ENCODE measurements at regions not wholly inside any gene's neighbourhood (a gene's known extent, or its start where the extent isn't known, plus 50 kb on each side); places are given as distances from the start of the nearest gene placed in this dataset.

DNA sequence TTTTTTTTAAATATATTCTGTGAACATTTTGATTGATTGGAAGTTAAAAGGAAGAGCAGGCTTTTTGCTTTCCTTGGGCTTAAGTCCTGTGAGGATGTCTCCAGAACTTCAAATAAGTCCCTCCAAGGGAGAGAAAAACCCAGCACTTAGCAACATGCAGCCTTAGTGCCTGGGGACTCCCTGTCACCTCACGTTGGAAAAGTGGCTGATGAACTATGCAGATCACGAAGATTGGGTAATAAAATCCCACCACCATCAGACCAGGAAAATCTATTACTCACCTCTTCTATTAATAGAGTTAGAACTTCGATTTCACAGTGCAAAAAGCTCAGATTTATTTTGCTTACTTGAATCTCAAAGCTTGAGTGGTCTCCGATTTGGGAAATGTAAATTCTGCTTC lies 507.0 kb downstream of the MAT2B start:
- peaks cover 0 to 2% of the 10 kb centered on the region in 2 donors for H3K27me3 ChIP-seq (ENCODE audit: control insufficient read depth in 2 of 2, insufficient read depth in 2 of 2, low read length in 2 of 2)
- peak overlapping the region; percentile 38 for H2AFZ ChIP-seq (ENCODE audit: insufficient read depth, low read depth, low read length, poor library complexity, severe bottlenecking)
- H3K4me3 Mint-ChIP-seq, result no peak overlapping the region
- no peaks in the 10 kb centered on the region for H3K9me3 ChIP-seq (replicated peaks in 1 of 2; ENCODE audit: control insufficient read depth in 1 of 2, insufficient read depth in 1 of 2, low read length in 2 of 2)
- H3K27me3 Mint-ChIP-seq (ENCODE audit: low read depth in 3 of 3), result peaks cover 0 to 3% (median 0%) of the 10 kb centered on the region in 3 donors
- H3K36me3 ChIP-seq (replicated peaks in 1 of 2; ENCODE audit: control insufficient read depth in 1 of 2, insufficient read depth in 2 of 2, low read length in 2 of 2), result no peaks in the 10 kb centered on the region
- H3K4me3 ChIP-seq (replicated peaks in 1 of 3; ENCODE audit: low read depth in 2 of 3, low read length in 3 of 3), result no peak overlapping the region
- no peaks in the 10 kb centered on the region for H4K20me1 ChIP-seq (ENCODE audit: insufficient read depth, low read length)
- no peak for DNase-seq
- peaks cover 3% of the 10 kb centered on the region for H3K4me1 Mint-ChIP-seq
- no peaks in the 10 kb centered on the region for H3K4me1 ChIP-seq (ENCODE audit: control insufficient read depth in 1 of 2, insufficient read depth in 2 of 2, low read length in 2 of 2)
- no CpG with 5 or more reads among the region's 4 CpGs for WGBS (ENCODE audit: insufficient coverage)
- H3K9me3 Mint-ChIP-seq, result no peaks in the 10 kb centered on the region
- H3K36me3 Mint-ChIP-seq, result no peaks in the 10 kb centered on the region
- no peak overlapping the region for H3K27ac Mint-ChIP-seq
- no peak overlapping the region for H3K4me2 ChIP-seq (replicated peaks; ENCODE audit: extremely low read depth, low read length, poor library complexity, severe bottlenecking)
- H3K9ac ChIP-seq (ENCODE audit: insufficient read depth, low read length, poor library complexity, severe bottlenecking), result no peak overlapping the region
- H3K27ac ChIP-seq (ENCODE audit: low read depth in 1 of 2, low read length in 2 of 2), result no peak overlapping the region
- intact Hi-C loops (cut with micrococcal nuclease), result loop anchor here in 1 of 2 donors (5.0 kb wide), 1 partner anchor 490 kb away; no protein-coding TSS in a partner anchor
- TF ChIP-seq, protein P1, sequence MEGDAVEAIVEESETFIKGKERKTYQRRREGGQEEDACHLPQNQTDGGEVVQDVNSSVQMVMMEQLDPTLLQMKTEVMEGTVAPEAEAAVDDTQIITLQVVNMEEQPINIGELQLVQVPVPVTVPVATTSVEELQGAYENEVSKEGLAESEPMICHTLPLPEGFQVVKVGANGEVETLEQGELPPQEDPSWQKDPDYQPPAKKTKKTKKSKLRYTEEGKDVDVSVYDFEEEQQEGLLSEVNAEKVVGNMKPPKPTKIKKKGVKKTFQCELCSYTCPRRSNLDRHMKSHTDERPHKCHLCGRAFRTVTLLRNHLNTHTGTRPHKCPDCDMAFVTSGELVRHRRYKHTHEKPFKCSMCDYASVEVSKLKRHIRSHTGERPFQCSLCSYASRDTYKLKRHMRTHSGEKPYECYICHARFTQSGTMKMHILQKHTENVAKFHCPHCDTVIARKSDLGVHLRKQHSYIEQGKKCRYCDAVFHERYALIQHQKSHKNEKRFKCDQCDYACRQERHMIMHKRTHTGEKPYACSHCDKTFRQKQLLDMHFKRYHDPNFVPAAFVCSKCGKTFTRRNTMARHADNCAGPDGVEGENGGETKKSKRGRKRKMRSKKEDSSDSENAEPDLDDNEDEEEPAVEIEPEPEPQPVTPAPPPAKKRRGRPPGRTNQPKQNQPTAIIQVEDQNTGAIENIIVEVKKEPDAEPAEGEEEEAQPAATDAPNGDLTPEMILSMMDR (IDR thresholded peaks at IDR 0.05), result no peak
- H3K79me2 ChIP-seq (ENCODE audit: insufficient read depth, low read length), result no peaks in the 10 kb centered on the region

DNA sequence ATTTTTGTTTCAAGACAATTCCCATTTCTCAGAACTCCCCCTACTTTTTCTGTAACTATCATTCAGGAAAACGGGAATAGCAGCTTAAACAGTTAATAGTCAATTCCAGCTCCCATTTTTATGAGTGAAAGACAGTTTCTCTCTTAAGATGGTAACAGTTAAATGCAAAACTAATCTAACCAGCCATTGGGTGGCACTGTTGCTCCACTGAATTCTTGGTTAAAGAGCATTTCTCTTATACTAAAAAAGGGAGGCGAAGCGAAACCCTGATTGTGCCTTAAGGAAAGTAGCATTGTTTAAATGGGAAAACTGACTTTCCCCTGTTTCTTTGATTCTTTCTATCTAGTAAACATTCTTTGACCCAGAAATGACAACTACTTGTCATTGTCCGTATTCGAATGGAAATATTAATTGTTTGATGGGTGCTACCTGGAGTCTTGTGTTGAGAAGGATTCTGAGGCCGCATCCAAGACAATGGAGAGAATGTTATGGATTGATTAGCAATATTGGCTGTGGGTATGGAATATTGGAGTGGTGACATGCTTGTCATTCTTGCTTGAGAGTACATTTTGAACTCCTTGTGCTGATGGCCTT lies 507.8 kb downstream of the MAT2B start:
- H3K4me1 Mint-ChIP-seq, result peaks cover 3% of the 10 kb centered on the region
- no peak overlapping the region for H3K4me3 ChIP-seq (replicated peaks in 1 of 3; ENCODE audit: low read depth in 2 of 3, low read length in 3 of 3)
- H3K9me3 ChIP-seq (replicated peaks in 1 of 2; ENCODE audit: control insufficient read depth in 1 of 2, insufficient read depth in 1 of 2, low read length in 2 of 2), result no peaks in the 10 kb centered on the region
- no peaks in the 10 kb centered on the region for H3K9me3 Mint-ChIP-seq
- H3K27me3 ChIP-seq (ENCODE audit: control insufficient read depth in 2 of 2, insufficient read depth in 2 of 2, low read length in 2 of 2), result peaks cover 0 to 2% of the 10 kb centered on the region in 2 donors
- H3K79me2 ChIP-seq (ENCODE audit: insufficient read depth, low read length), result no peaks in the 10 kb centered on the region
- no peaks in the 10 kb centered on the region for H3K36me3 Mint-ChIP-seq
- H3K4me2 ChIP-seq (replicated peaks; ENCODE audit: extremely low read depth, low read length, poor library complexity, severe bottlenecking), result peak overlapping the region; percentile 43
- peak; percentile 48 to 71 (median 50) for DNase-seq
- no peaks in the 10 kb centered on the region for H3K4me1 ChIP-seq (ENCODE audit: control insufficient read depth in 1 of 2, insufficient read depth in 2 of 2, low read length in 2 of 2)
- H3K27ac Mint-ChIP-seq, result no peak overlapping the region
- H3K9ac ChIP-seq (ENCODE audit: insufficient read depth, low read length, poor library complexity, severe bottlenecking), result no peak overlapping the region
- peak overlapping the region; percentile 38 for H2AFZ ChIP-seq (ENCODE audit: insufficient read depth, low read depth, low read length, poor library complexity, severe bottlenecking)
- peaks cover 0 to 3% (median 1%) of the 10 kb centered on the region in 3 donors for H3K27me3 Mint-ChIP-seq (ENCODE audit: low read depth in 3 of 3)
- H3K36me3 ChIP-seq (replicated peaks in 1 of 2; ENCODE audit: control insufficient read depth in 1 of 2, insufficient read depth in 2 of 2, low read length in 2 of 2), result no peaks in the 10 kb centered on the region
- no peaks in the 10 kb centered on the region for H4K20me1 ChIP-seq (ENCODE audit: insufficient read depth, low read length)
- WGBS (ENCODE audit: insufficient coverage), result 87% methylated on average over 3 of the region's 6 CpGs
- no peak overlapping the region for H3K27ac ChIP-seq (ENCODE audit: low read depth in 1 of 2, low read length in 2 of 2)
- TF ChIP-seq, protein P1 (IDR thresholded peaks at IDR 0.05), result peak; percentile 84
- no peak overlapping the region for H3K4me3 Mint-ChIP-seq
- intact Hi-C loops (cut with micrococcal nuclease), result loop anchor here in 1 of 2 donors (5.0 kb wide), 1 partner anchor 489 kb away; no protein-coding TSS in a partner anchor

Measured in CD14-positive monocyte (primary cell).